SU-DHL-6 (cell line): ENCODE measurements at regions not wholly inside any gene's neighbourhood (a gene's known extent, or its start where the extent isn't known, plus 50 kb on each side); places are given as distances from the start of the nearest gene placed in this dataset.

ENCODE experiments used
- H2AFZ ChIP-seq: fragments of 200-600 bp; sonication (generic); 2 replicates; pipeline ENCODE4 v1.6.1; 2014; ENCODE audit warnings: low read depth, mild to moderate bottlenecking, moderate library complexity, mixed read lengths, antibody characterized with exemption, low read length; ENCODE audit not compliant: severe bottlenecking
- H3F3A ChIP-seq: fragments of 200-600 bp; shearing (Covaris generic); 2 replicates; pipeline ENCODE4 v1.6.0; 2016; ENCODE audit warnings: antibody characterized with exemption, mild to moderate bottlenecking; ENCODE audit not compliant: insufficient read depth
- H3K27ac ChIP-seq: fragments of 200-600 bp; sonication (generic); 2 replicates; pipeline ENCODE4 v1.5.1; 2016; ENCODE audit warnings: low read depth, mild to moderate bottlenecking, low read length, moderate library complexity, mixed read lengths
- H3K27me3 ChIP-seq: fragments of 200-600 bp; sonication (generic), shearing (Covaris generic); 2 replicates; pipeline ENCODE4 v1.6.0; 2014; ENCODE audit warnings: mild to moderate bottlenecking, low read length
- H3K36me3 ChIP-seq: fragments of 200-600 bp; sonication (generic); 2 replicates; pipeline ENCODE4 v1.6.1; 2014; ENCODE audit warnings: mild to moderate bottlenecking, low read length, mixed read lengths
- H3K4me2 ChIP-seq: fragments of 300-600, 200-600 bp; shearing (Covaris generic), sonication (generic); 2 replicates; pipeline ENCODE4 v1.6.0; 2014; ENCODE audit warnings: low read length, low read depth, mild to moderate bottlenecking; ENCODE audit not compliant: poor library complexity, severe bottlenecking
- H3K4me3 ChIP-seq: fragments of 200-600 bp; sonication (generic); 2 replicates; pipeline ENCODE4 v1.5.1; 2014; ENCODE audit warnings: antibody characterized with exemption, low read length, mild to moderate bottlenecking, mixed read lengths; ENCODE audit not compliant: insufficient read depth, poor library complexity, severe bottlenecking
- H3K79me2 ChIP-seq: fragments of 200-600 bp; sonication (generic); 2 replicates; pipeline ENCODE4 v1.6.1; 2014; ENCODE audit warnings: mild to moderate bottlenecking, low read length, moderate library complexity; ENCODE audit not compliant: insufficient read depth
- H3K9ac ChIP-seq: fragments of 200-600 bp; sonication (generic); 2 replicates; pipeline ENCODE4 v1.7.0; 2014; ENCODE audit warnings: mild to moderate bottlenecking, low read length
- H3K9me2 ChIP-seq: fragments of 200-600 bp; sonication (generic); replicated peaks from 2 replicates; pipeline ENCODE4 v1.6.1; 2014; ENCODE audit warnings: low read length; ENCODE audit not compliant: insufficient read depth
- H3K9me3 ChIP-seq: fragments of 200-600 bp; sonication (generic); 2 replicates; pipeline ENCODE4 v1.6.1; 2014; ENCODE audit warnings: low read length, mixed read lengths; ENCODE audit not compliant: insufficient read depth
- H4K20me1 ChIP-seq: fragments of 200-600 bp; sonication (generic); 2 replicates; pipeline ENCODE4 v1.6.1; 2014; ENCODE audit warnings: low read depth, mild to moderate bottlenecking, antibody characterized with exemption, low read length, moderate library complexity, mixed read lengths
- EZH2phosphoT487 ChIP-seq: fragments of 200-600 bp; sonication (generic), shearing (Covaris generic); conservative IDR thresholded peaks from 2 replicates; pipeline ENCODE4 v1.6.1; 2018; ENCODE audit warnings: mild to moderate bottlenecking, antibody characterized with exemption, low read length, moderate library complexity, mixed read lengths
- TF ChIP-seq, protein P1 (sequence below): fragments of 200-600 bp; sonication (generic); IDR thresholded peaks from one replicate; pipeline ENCODE4 v1.5.1; 2017; ENCODE audit warnings: antibody characterized with exemption, mild to moderate bottlenecking, low read length, moderate library complexity; ENCODE audit not compliant: insufficient read depth, poor library complexity, severe bottlenecking

DNA sequence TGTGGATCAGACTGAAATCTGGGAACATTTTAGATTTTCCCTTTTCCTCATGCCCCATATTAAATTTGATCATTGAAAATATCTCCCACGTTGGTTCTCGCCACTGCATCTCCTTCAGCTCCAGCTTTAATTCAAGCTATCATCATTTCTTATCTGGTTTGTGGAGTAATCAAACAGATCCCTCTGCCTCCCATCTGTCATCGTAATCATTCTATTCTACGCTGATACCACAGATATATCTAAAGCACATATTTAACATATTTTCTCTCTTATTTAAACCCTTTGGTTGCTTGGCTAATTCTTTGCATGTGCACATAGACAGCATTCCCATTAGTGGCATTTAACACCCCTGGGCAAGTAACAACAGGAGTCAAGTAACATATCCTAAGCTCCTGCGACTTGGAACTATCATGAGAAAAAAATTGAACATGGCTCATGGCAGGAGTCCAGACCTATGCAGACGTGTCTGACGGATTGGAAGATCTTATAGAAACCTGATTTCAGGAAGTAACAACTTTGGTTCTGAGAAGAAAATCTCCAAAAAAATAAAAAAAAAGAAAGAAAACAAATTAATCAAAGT lies 158.8 kb upstream of the KYNU start:
- Histone ChIP-seq H3K27me3 (no peaks in the 10 kb centered on the region), H3K4me2 (no peak overlapping the region), H3K9ac (no peak overlapping the region), H3F3A (no peaks in the 10 kb centered on the region), H3K4me3 (no peak overlapping the region), H3K79me2 (no peaks in the 10 kb centered on the region), H4K20me1 (no peaks in the 10 kb centered on the region), H3K9me2 (no peaks in the 10 kb centered on the region), H2AFZ (no peak overlapping the region), H3K27ac (no peak overlapping the region), H3K9me3 (no peaks in the 10 kb centered on the region), H3K36me3 (no peaks in the 10 kb centered on the region)
- TF ChIP-seq, protein P1, sequence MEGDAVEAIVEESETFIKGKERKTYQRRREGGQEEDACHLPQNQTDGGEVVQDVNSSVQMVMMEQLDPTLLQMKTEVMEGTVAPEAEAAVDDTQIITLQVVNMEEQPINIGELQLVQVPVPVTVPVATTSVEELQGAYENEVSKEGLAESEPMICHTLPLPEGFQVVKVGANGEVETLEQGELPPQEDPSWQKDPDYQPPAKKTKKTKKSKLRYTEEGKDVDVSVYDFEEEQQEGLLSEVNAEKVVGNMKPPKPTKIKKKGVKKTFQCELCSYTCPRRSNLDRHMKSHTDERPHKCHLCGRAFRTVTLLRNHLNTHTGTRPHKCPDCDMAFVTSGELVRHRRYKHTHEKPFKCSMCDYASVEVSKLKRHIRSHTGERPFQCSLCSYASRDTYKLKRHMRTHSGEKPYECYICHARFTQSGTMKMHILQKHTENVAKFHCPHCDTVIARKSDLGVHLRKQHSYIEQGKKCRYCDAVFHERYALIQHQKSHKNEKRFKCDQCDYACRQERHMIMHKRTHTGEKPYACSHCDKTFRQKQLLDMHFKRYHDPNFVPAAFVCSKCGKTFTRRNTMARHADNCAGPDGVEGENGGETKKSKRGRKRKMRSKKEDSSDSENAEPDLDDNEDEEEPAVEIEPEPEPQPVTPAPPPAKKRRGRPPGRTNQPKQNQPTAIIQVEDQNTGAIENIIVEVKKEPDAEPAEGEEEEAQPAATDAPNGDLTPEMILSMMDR: no peak
- TF ChIP-seq EZH2phosphoT487: no peak

DNA sequence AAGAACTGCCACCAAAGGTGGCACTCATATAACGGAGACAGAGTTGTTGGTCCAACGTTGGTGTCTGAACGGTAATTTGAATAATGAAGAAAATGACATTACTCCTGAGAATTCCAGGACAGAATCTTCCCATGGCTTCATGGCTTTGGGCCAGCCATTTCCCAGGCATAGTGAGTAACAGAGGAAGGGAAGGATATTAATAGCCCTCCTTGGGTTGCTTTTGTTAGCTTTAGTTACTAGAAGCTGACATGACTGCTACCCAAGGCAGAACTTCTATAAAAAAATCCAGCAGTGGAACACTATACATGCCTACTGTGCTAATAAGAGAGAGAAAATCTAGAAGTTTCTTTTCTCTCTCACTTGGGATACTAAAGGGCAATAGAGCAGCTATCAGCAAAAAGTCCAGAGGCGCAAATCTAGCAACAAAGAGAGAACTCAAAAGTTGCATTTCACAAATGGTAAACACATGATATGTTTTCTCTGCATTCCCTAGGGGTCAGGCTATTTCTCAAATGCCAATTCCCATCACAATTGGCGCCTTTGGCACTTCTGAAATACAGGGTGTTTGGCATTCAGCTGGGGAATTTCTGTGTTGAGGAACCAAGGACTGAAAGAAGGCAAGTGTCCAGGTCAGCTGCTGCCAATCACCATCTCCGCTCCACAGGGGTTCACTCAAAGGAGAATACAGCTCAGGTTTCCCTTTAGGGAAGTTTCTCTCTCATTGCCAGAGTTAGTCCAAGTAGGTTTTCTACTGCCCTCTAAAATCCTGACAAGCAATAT lies 160.8 kb upstream of the KYNU start:
- H3K27ac ChIP-seq: no peak overlapping the region

DNA sequence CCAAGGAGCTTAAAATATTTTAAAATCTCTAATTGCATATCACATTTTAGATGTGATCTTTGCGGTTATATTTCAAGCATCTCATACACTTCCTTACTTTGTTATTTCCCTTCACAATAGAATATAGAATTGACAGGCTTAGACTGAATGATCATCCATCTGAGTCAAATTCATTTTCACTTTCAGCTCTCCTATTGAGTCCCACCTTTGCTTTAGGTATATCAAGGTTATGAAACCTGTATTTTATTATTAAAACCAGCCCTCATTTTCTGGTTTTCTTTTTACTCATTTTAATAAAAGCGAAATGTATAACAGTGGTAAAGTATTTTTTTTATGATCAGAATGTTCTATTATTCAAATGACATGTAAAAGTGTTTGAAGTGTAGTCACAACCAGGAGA lies 162.9 kb upstream of the KYNU start:
- no peak overlapping the region for H2AFZ ChIP-seq
- no peak overlapping the region for H3K27ac ChIP-seq
- no peaks in the 10 kb centered on the region for H4K20me1 ChIP-seq
- H3F3A ChIP-seq: no peaks in the 10 kb centered on the region
- no peaks in the 10 kb centered on the region for H3K79me2 ChIP-seq
- H3K9me3 ChIP-seq: no peaks in the 10 kb centered on the region
- H3K27me3 ChIP-seq: no peaks in the 10 kb centered on the region
- no peak overlapping the region for H3K9ac ChIP-seq
- H3K9me2 ChIP-seq: no peaks in the 10 kb centered on the region
- no peaks in the 10 kb centered on the region for H3K36me3 ChIP-seq
- no peak overlapping the region for H3K4me2 ChIP-seq
- H3K4me3 ChIP-seq: no peak overlapping the region
- TF ChIP-seq EZH2phosphoT487: no peak
- TF ChIP-seq, protein P1: no peak

More for the DNA sequence above, 160.8 kb upstream of the KYNU start:
- Histone ChIP-seq H3K36me3 (no peaks in the 10 kb centered on the region), H3K4me2 (no peak overlapping the region), H3K9me3 (no peaks in the 10 kb centered on the region), H3K4me3 (no peak overlapping the region), H3K79me2 (no peaks in the 10 kb centered on the region), H4K20me1 (no peaks in the 10 kb centered on the region), H2AFZ (no peak overlapping the region), H3K27me3 (no peaks in the 10 kb centered on the region), H3K9ac (no peak overlapping the region), H3K9me2 (no peaks in the 10 kb centered on the region), H3F3A (no peaks in the 10 kb centered on the region)
- TF ChIP-seq, protein P1: no peak
- TF ChIP-seq EZH2phosphoT487: no peak
